Retinal pigment epithelial cell (primary cell): ENCODE measurements at regions not wholly inside any gene's neighbourhood (a gene's known extent, or its start where the extent isn't known, plus 50 kb on each side); places are given as distances from the start of the nearest gene placed in this dataset.

Experiments used
- DNase-seq: peaks from one replicate; pipeline ENCODE4 v3.0.0-alpha.2; 2010; ENCODE audit warnings: low read depth
- H3K4me3 ChIP-seq: 2 replicates; pipeline ENCODE4 v1.5.1; 2011; ENCODE audit warnings: mild to moderate bottlenecking, low read length, control low read depth, moderate library complexity
- CTCF ChIP-seq: conservative IDR thresholded peaks from 2 replicates; pipeline ENCODE4 v1.5.1; 2011; ENCODE audit warnings: low read depth, low read length, control low read depth, inconsistent platforms

DNA sequence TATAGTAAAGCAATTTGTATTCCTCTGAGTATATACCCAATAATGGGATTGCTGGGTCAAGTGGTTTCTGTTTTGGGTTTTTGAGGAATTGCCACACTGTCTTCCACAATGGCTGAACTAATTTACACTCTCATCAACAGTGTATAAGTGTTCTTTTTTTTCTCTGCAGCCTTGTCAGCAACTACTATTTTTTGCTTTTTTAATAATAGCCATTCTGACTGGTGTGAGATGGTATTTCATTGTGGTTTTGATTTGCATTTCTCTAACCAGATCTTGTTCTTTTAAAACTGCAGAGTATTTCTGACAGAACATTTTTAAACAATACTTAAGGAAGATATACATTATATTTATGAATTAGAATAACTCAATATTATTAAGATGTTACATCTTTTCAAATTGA, 1140.5 kb upstream of the CNTN5 start:
- no peak for DNase-seq
- no peak overlapping the region for H3K4me3 ChIP-seq
- TF ChIP-seq CTCF = no peak

DNA sequence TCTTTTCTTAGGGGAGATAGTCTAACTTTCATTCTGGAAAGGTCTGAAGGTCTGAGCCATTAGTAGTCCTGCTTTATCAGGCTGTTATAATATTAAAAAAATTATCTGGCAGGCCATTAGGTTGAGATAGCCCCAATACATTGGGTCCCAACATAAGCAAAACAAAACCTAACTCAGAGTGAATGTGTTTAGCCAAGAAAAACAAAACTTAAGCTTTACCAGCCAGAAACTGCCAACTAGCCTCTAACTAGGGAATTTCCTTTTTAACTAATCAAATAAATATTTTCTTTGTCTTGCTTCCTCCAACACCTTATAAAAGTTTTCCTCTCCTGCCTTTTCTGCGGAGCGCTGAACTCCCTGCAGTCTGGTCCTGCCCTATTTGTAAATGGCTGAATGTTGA, 1137.7 kb upstream of the CNTN5 start:
- TF ChIP-seq CTCF = no peak
- H3K4me3 ChIP-seq = no peak overlapping the region
- no peak for DNase-seq

DNA sequence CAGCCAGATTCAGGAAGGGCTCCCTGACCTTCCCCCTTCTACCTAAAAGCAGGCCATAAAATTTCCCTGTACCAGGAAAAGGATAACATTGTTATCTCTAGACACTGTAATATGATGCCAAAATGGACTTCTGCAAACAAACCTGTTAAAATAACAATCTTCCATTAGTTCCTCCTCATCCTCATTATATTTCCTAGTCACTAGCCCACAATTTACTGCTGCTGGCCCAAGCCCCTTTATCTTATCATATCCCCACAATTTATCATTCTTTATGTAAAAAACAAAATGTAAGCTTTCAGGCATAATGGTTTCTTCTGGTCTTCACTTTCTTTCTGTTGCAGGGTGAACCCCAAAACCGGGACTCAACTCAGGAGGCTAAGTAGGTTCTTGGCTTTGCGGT, 1132.1 kb upstream of the CNTN5 start:
- no peak for TF ChIP-seq CTCF
- H3K4me3 ChIP-seq = no peak overlapping the region
- DNase-seq = no peak

GRCh38 chr11:97890466-97890865, 1130.3 kb upstream of the CNTN5 start:
- DNase-seq = no peak
- H3K4me3 ChIP-seq = no peak overlapping the region
- no peak for TF ChIP-seq CTCF

- no peak for DNase-seq
- no peak for TF ChIP-seq CTCF
- no peak overlapping the region for H3K4me3 ChIP-seq
These were observed 1127.1 kb upstream of the CNTN5 start for GRCh38 chr11:97893612-97894011.

- no peak for TF ChIP-seq CTCF
- DNase-seq = no peak
- H3K4me3 ChIP-seq = no peak overlapping the region
These were observed 1125.8 kb upstream of the CNTN5 start for GRCh38 chr11:97894978-97895377.

GRCh38 chr11:97895572-97895971, 1125.2 kb upstream of the CNTN5 start:
- DNase-seq = no peak
- no peak overlapping the region for H3K4me3 ChIP-seq
- no peak for TF ChIP-seq CTCF
